HS-27A (cell line): ENCODE measurements at regions not wholly inside any gene's neighbourhood (a gene's known extent, or its start where the extent isn't known, plus 50 kb on each side); places are given as distances from the start of the nearest gene placed in this dataset.

Experiments
- DNase-seq: peaks from one replicate; pipeline ENCODE4 v3.0.0-alpha.2; 2012; ENCODE audit warnings: low read depth, missing footprints

- DNase-seq = no peak
These were observed 123.6 kb upstream of the TENM4 start for GRCh38 chr11:79564288-79564925.

GRCh38 chr11:79561496-79561895, 120.7 kb upstream of the TENM4 start:
- DNase-seq = no peak

DNA sequence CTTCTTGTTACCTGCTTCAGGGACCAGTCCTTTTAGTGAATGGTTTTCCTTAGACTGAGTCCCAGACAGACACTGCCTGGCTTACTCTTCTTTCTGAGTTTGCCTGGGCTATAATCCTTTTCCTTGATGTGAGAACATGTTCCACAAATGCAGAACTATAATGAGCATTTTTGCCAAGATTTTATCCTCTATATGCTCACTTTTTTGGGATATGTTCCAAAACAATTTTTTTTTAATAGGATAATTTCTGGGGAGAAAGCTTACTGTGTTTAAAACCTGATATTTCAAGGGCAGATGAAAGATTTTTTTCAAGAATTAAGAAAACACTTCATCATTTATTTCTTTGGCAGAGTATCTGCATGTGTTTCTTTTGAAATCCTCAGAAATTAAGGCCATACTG, 110.0 kb upstream of the TENM4 start:
- no peak for DNase-seq

DNA sequence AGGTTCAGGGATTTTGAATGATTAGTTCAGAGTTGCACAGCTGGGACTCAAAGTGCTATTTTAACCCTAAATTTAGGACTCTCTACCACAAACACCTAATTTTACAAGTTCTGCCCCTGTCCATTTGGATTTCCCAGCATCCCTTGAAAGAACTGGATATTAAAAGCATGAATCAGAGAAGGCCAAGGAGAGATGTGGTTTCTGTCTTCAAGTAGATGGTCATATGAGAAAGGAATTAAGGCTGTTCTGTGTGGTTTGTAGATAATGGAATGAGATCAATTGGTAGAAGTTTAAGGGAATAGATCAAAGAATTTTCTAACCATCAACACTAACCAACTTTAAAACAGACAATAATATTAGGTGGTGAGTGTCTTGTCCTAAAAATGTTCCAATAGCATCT, 106.4 kb upstream of the TENM4 start:
- DNase-seq = no peak

- DNase-seq = no peak
These were observed 105.5 kb upstream of the TENM4 start for GRCh38 chr11:79546351-79546750.

DNA sequence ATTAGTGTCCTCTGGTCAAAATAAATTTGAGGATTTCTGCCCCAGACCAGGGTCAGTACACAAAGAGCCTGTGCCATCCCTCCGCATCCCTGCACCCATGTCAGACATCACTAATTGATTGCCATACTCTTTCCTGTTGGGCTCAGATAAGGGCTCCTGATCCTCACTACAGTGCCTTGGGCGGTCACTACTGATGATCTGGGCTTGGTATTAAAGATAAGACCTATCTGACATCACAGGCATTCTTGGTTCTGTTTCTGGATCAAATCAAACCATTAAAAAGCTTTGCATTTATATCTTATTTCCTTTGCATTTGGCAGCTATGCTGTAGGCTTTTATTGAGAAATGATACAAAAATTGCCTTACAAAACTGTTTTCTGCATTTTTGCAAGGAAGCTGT, 103.5 kb upstream of the TENM4 start:
- no peak for DNase-seq

- no peak for DNase-seq
These were observed 102.3 kb upstream of the TENM4 start for GRCh38 chr11:79543101-79543500.

DNA sequence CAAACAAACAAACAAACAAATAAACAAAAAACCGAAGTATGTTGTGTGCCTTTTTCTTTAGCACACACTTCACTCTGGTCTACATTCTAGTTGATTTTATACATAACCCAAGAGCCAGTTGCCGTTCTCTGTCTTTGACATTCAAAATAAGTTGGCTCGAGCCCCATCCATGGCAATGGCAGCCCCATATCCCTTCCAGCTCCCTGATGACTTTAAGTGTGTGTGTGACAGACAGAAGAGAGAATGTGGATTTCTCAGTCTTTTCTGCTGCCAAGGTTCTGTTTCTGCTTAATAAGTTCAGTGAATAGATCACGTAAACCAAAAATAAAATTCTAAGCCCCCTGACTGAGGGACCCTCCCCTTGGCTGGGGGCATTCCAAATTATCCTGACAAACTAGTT, 100.6 kb upstream of the TENM4 start:
- DNase-seq = no peak

- DNase-seq = no peak
These were observed 97.9 kb upstream of the TENM4 start for GRCh38 chr11:79538775-79539174.

- no peak for DNase-seq
These were observed 95.5 kb upstream of the TENM4 start for GRCh38 chr11:79536155-79536917.

DNA sequence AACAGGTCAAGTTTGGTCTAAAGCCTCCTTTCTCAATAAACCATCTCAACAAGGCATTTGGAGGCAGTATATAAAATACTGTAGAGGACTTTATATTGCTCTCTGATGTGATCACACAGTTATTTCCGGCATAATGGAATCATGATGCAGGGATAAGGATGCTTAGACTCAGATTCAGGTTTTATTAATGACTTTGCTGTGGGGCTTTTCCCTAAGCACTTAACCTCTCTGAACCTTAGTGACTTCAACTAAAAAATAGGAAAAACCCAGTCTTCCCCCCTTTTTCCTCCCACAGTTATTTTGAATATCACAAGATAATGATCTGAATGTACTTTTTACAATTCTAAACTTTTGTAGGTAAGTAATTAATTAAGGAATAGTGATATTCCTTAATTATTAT, 94.8 kb upstream of the TENM4 start:
- no peak for DNase-seq

DNA sequence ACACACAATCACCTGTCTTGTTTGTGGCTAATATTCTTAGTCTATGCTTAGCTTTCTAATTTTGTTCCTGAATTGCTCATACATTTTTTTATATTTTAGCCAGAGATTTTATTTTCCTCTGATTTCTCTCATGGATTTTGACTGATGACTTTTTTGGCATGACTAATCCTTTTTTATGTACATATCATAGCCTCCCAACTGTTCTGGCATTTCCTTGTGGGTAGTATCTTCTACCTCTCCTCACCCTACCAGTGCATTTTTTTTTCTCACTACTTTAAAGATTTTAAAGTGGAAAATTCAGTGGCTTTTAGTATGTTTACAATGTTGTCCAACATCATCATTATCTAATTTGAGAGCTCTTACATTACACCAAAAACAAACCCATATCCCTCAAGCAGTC, 84.4 kb upstream of the TENM4 start:
- no peak for DNase-seq

DNA sequence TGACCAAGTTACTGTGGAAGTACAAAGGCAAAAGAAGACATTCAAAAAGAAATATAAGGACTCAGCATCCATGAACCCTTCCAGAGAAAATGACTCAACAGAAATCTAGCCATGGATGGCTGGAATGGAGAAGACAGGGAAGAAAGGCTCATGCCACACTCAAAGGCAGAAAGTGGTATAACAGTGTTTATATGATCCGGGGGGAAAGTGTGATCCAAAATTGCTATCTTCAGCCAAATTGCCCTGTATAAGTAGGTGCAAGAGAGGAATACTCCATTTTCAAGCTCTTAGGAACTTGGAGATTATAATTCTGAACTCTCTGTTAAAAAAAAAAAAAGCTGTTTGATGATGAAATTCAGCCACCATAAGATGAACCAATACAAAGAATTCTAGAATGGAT, 81.8 kb upstream of the TENM4 start:
- no peak for DNase-seq

- no peak for DNase-seq
These were observed 79.3 kb upstream of the TENM4 start for GRCh38 chr11:79520086-79520485.

DNA sequence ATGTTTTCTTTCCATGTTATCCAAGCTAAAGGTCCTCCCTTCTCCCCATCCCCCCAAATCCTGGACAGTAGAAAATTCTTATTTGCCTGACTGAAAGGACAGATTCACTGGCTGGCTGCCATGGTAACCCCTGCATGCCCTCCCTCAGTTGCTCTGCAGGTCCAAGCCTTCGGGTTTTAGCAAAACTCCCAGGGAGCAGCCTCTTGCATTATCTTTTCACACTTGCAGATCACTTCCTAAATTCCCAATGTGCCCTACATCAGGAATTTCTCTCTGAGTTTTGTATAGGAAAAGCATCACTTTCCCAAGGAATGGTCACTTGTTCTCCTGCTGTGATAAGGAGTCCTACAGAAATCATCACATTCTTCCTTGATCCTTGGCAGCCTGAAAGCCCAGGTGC, 75.0 kb upstream of the TENM4 start:
- no peak for DNase-seq

DNA sequence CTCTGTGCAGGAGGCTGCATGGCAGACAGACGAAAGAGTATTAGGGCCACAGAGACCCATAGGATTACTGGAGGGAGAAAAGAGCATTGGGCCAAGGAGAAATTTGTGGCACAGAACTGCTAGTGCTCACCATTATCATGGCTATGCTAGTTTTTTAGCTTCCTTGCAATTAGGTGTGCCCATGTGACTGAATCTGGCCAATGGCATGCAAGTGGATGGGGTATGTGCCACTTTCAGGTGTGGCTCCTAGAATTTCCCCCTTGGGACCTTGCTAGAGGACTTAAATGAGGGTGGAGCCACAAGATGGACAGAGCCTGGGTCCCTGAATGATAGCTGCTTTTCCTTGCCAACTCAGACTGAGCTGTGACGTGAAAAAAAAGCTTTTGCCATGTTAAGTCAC, 73.9 kb upstream of the TENM4 start:
- no peak for DNase-seq

DNA sequence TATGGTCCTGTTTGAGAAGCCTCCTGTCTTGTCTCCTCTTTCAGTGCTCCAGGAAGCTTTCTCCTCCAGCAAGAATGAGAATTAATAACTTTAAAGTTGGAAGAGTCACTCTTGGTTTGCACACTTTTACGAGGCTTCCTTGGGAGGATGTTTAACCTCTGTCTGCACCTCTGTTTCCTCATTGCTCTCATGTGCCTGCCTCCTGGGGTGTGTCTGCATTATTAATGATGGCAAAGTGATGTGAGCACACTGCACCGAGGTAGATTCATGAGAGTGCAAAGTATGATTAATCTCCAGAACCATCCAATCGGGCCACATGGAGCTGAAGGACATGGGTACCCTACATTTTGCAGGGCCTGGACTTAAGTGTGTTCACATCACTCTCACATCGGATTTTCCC, 73.5 kb upstream of the TENM4 start:
- no peak for DNase-seq

DNA sequence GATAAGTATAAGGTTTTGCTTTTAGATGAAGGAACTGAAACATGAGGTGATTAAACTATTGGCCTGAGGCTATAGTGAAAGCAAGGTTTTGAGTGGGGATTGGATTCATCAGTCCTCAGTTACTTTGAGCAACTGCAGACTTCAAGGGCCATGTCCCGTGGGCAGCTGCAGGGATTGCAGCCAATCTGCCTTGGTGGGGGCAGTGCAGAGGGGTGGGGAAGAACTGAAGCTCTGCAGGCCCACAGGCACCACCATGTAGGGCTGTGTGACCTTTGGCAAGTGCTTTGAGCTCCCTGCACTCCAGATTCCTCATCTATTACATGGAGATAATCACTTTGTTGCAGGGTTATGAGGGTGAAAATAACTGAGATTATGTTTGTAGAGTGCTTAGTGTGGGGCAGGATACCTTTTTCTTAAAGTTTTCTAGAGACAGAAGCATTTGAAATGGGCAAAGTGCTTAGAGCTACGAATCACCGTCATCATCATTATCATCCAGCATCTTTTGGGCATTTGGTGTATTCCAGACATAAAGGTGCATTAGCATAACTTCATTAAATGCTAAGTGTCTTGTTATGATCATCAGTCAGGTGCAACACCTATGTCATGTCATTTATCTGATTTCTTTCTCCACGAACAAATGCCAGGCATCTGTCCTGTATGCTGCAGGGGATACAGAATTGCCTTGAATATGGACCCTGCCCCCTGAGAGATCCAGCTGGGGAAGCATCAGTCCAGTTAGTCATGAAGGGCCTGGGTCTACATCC, 72.1 kb upstream of the TENM4 start:
- no peak for DNase-seq

GRCh38 chr11:79510960-79511359, 70.1 kb upstream of the TENM4 start:
- no peak for DNase-seq

- no peak for DNase-seq
These were observed 67.6 kb upstream of the TENM4 start for GRCh38 chr11:79508461-79508860.

DNA sequence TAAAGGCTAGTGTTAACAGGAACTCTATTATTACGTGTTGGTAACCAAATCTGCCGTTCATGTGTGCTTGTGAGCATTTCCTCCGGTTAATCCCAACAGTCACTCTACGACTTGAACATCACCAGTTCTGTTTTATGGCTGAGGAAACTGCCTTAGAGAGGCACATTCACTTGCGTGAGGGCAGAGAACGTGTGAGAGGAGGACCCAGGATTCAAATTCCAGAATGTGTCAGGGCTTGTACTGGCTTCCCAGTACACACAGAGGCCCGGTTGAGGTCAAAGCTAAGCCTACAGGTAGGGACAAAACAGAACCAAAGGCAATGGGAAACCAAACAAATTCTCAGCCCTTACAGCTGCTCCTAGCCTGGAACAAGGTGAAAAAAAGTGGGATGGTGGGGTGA, 66.9 kb upstream of the TENM4 start:
- no peak for DNase-seq

DNA sequence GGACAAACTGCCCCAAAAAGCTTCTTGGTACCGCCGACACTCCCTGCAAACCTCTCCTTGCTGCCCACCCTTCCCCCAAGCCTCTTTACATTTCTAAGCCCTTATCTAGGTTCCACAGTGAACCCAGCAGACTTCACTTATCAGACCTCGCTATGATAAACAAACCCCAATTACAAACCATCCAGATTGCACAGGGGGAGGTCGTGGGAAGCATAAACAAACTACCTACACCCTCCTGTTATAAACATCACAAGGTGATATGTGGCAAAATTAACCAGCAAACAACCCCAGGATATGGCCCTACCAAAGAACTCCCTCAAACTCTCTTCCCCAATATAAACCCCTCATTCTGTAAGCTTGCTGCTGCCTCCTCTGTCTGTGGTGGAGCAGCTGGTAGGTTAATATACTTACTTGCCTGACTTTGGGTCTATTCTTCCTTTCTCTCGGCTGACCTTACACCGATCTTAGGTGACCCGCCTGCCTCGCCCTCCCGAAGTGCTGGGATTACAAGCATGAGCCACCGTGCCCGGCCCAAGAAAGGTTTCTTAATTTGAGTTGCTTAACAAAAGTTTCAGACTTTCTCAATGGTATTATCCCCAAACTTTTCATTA, 66.0 kb upstream of the TENM4 start:
- no peak for DNase-seq

DNA sequence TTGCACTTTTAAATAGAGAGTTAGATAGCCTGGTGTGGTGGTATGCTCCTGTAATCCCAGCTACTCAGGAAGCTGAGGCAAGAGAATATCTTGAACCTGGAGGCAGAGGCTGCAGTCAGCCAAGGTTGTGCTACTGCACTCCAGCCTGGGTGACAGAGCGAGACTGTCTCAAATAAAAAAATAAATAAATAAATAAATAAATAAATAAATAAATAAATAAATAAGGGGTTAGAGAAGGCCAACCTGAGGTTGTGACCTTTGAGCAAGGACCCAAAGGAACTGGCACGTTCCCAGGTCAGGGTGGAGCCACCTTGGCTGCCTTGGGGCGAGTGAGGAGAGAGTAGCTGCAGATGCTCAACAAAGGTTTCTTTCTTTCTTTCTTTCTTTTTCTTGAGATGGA, 65.3 kb upstream of the TENM4 start:
- DNase-seq = no peak
